Esophagus squamous epithelium (tissue), 4 donors: ENCODE measurements at regions not wholly inside any gene's neighbourhood (a gene's known extent, or its start where the extent isn't known, plus 50 kb on each side); places are given as distances from the start of the nearest gene placed in this dataset.

Source experiments
- CTCF ChIP-seq, 6 experiments: fragments of 450-650 bp in 4 of 6; fragments of 200-600 bp in 2 of 6; sonication (generic) in 2 of 6; IDR thresholded peaks; one replicate each; pipeline ENCODE4 v1.5.1; 2016 to 2019; ENCODE audit warnings: antibody characterized with exemption in 6 of 6, mild to moderate bottlenecking in 4 of 6, moderate library complexity in 4 of 6
- POLR2A ChIP-seq, 4 donors: fragments of 450-650 bp; IDR thresholded peaks; one replicate each; pipeline ENCODE4 v1.6.1; 2017; ENCODE audit warnings: antibody characterized with exemption in 4 of 4, mild to moderate bottlenecking in 4 of 4, moderate library complexity in 3 of 4

- TF ChIP-seq POLR2A (IDR thresholded peaks at IDR 0.05) (no peak), CTCF (IDR thresholded peaks at IDR 0.05) (no peak)
These were observed 912.7 kb downstream of the FAT4 start for GRCh38 chr4:126227428-126227827.
